HL-60 (cell line): ENCODE measurements at regions not wholly inside any gene's neighbourhood (a gene's known extent, or its start where the extent isn't known, plus 50 kb on each side); places are given as distances from the start of the nearest gene placed in this dataset.

Source experiments
- DNase-seq, 2 experiments: peaks; one replicate each; pipeline ENCODE4 v3.0.0-alpha.2; 2010 to 2020; ENCODE audit warnings: low read depth in 1 of 2, low spot score in 1 of 2
- H3K27ac ChIP-seq: fragments of 250-450 bp; sonication (Bioruptor Pico); replicated peaks from 2 replicates; pipeline ENCODE4 v1.5.1; 2020; ENCODE audit warnings: mild to moderate bottlenecking, moderate library complexity
- H3K27me3 ChIP-seq: fragments of 250-450 bp; sonication (Bioruptor Pico); 2 replicates; pipeline ENCODE4 v1.5.1; 2021; ENCODE audit warnings: mild to moderate bottlenecking, moderate library complexity; ENCODE audit not compliant: insufficient read depth, poor library complexity, severe bottlenecking
- H3K4me3 ChIP-seq: replicated peaks from 2 replicates; pipeline ENCODE4 v1.5.1; 2011; ENCODE audit warnings: mild to moderate bottlenecking, control low read depth, low read length; ENCODE audit not compliant: insufficient read depth
- GABPA ChIP-seq: IDR thresholded peaks from 2 replicates; pipeline ENCODE4 v1.6.1; 2012; ENCODE audit warnings: low read depth
- POLR2AphosphoS5 ChIP-seq: IDR thresholded peaks from 2 replicates; pipeline ENCODE4 v1.6.1; 2012; ENCODE audit warnings: low read depth
- SPI1 ChIP-seq: IDR thresholded peaks from 2 replicates; pipeline ENCODE4 v1.6.1; 2012; ENCODE audit warnings: low read depth, mild to moderate bottlenecking, borderline replicate concordance
- TF ChIP-seq, protein P1 (sequence below): IDR thresholded peaks from 2 replicates; pipeline ENCODE4 v1.6.1; 2012; ENCODE audit warnings: low read depth; ENCODE audit not compliant: insufficient replicate concordance
- TF ChIP-seq, protein P2 (sequence below): IDR thresholded peaks from one replicate; pipeline ENCODE4 v1.5.1; 2011; ENCODE audit warnings: low read length, control low read depth, inconsistent platforms; ENCODE audit not compliant: insufficient read depth

DNA sequence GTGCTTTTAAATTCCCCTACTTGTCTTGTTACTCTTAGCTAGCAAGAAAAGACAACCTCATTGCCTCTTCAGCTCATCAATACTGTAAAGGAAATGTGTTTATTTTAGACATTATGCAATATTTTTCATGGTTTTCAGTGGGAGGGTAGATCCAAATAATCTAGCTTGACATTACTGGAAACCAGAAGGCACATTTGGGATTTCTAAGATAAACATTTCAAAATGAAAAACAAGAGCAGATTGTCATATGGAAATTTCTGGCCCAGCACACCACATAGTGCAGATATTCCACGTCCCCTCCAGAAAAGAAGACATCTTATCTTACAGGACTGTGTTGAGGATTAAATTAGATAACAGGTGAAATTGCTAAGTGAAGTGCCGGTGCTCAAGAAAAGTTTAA is 296.9 kb downstream of the MSX2 start:
- TF ChIP-seq, protein P1, sequence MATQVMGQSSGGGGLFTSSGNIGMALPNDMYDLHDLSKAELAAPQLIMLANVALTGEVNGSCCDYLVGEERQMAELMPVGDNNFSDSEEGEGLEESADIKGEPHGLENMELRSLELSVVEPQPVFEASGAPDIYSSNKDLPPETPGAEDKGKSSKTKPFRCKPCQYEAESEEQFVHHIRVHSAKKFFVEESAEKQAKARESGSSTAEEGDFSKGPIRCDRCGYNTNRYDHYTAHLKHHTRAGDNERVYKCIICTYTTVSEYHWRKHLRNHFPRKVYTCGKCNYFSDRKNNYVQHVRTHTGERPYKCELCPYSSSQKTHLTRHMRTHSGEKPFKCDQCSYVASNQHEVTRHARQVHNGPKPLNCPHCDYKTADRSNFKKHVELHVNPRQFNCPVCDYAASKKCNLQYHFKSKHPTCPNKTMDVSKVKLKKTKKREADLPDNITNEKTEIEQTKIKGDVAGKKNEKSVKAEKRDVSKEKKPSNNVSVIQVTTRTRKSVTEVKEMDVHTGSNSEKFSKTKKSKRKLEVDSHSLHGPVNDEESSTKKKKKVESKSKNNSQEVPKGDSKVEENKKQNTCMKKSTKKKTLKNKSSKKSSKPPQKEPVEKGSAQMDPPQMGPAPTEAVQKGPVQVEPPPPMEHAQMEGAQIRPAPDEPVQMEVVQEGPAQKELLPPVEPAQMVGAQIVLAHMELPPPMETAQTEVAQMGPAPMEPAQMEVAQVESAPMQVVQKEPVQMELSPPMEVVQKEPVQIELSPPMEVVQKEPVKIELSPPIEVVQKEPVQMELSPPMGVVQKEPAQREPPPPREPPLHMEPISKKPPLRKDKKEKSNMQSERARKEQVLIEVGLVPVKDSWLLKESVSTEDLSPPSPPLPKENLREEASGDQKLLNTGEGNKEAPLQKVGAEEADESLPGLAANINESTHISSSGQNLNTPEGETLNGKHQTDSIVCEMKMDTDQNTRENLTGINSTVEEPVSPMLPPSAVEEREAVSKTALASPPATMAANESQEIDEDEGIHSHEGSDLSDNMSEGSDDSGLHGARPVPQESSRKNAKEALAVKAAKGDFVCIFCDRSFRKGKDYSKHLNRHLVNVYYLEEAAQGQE, result no peak
- TF ChIP-seq, protein P2, sequence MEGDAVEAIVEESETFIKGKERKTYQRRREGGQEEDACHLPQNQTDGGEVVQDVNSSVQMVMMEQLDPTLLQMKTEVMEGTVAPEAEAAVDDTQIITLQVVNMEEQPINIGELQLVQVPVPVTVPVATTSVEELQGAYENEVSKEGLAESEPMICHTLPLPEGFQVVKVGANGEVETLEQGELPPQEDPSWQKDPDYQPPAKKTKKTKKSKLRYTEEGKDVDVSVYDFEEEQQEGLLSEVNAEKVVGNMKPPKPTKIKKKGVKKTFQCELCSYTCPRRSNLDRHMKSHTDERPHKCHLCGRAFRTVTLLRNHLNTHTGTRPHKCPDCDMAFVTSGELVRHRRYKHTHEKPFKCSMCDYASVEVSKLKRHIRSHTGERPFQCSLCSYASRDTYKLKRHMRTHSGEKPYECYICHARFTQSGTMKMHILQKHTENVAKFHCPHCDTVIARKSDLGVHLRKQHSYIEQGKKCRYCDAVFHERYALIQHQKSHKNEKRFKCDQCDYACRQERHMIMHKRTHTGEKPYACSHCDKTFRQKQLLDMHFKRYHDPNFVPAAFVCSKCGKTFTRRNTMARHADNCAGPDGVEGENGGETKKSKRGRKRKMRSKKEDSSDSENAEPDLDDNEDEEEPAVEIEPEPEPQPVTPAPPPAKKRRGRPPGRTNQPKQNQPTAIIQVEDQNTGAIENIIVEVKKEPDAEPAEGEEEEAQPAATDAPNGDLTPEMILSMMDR, result no peak
- no peak for TF ChIP-seq SPI1
- TF ChIP-seq GABPA, result no peak
- no peak for TF ChIP-seq POLR2AphosphoS5
- H3K27ac ChIP-seq, result no peak overlapping the region
- no peak for DNase-seq
- H3K27me3 ChIP-seq, result peaks cover 3% of the 10 kb centered on the region
- no peak overlapping the region for H3K4me3 ChIP-seq

DNA sequence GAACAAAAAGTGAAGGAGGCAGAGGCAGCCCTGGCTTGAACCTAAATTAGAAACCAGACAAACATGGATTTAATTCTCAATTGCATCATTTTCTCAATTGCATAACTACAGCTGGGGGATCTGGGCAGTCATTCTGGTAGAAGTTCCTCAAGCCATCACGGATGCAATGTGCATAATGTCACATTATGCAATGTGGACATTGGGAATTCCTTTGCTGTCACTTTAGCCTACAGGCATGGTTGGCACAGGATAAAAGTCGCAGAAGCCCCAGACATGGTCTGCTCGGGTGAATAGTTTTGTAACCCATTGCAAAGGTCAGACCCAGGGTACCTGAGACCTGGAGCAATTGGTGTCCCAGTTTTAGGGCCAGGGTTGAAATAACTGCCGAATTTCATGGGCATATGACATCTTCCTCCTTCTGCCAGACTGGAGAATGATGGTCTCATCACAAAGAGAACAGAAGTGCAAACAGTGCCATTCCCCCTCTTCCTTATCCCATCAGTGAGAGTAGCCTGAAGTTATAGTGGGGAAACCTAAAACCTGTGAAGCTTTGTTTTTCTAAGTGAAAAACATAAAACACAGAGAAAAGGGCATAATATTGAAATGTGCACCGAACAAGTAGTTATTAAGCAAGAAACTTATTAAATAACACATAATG is 290.8 kb downstream of the MSX2 start:
- Histone ChIP-seq H3K27me3 (peaks cover 3% of the 10 kb centered on the region), H3K27ac (no peak overlapping the region), H3K4me3 (no peak overlapping the region)

GRCh38 chr5:175013251-175013650 is 288.9 kb downstream of the MSX2 start:
- Histone ChIP-seq H3K4me3 (no peak overlapping the region), H3K27ac (no peak overlapping the region), H3K27me3 (peaks cover 3% of the 10 kb centered on the region)
- no peak for DNase-seq
- TF ChIP-seq SPI1, result no peak
- TF ChIP-seq, protein P1, result no peak
- no peak for TF ChIP-seq POLR2AphosphoS5
- TF ChIP-seq GABPA, result no peak
- TF ChIP-seq, protein P2, result no peak

More for the DNA sequence above, 290.8 kb downstream of the MSX2 start:
- no peak for DNase-seq
- TF ChIP-seq, protein P2, result no peak
- TF ChIP-seq GABPA (no peak), POLR2AphosphoS5 (no peak), SPI1 (no peak)
- TF ChIP-seq, protein P1, result no peak
